COLO668 (cell line): ENCODE measurements at regions not wholly inside any gene's neighbourhood (a gene's known extent, or its start where the extent isn't known, plus 50 kb on each side); places are given as distances from the start of the nearest gene placed in this dataset.
A peak's percentile ranks its signal among the peaks of the same experiment; 100 is the strongest.

ENCODE experiments used
- DNase-seq: peaks from one replicate; lab custom pipeline; 2025; ENCODE audit not compliant: unreplicated experiment; lab: John Stamatoyannopoulos, UW

- no peak for DNase-seq
Measured at GRCh38 chr15:53462651-53463050, 296.8 kb downstream of the WDR72 start.

GRCh38 chr15:53461677-53462076 is 297.8 kb downstream of the WDR72 start:
- DNase-seq, result no peak

GRCh38 chr15:53458736-53459135 is 300.7 kb downstream of the WDR72 start:
- no peak for DNase-seq

GRCh38 chr15:53457479-53457878 is 302.0 kb downstream of the WDR72 start:
- DNase-seq, result no peak

- DNase-seq, result no peak
Measured at GRCh38 chr15:53454843-53455721, 304.4 kb downstream of the WDR72 start.

- DNase-seq, result no peak
Measured at GRCh38 chr15:53454535-53454842, 305.0 kb downstream of the WDR72 start.

- peak; percentile 18 for DNase-seq
Measured at GRCh38 chr15:53453253-53454105, 306.0 kb downstream of the WDR72 start.

GRCh38 chr15:53448232-53449015 is 311.0 kb downstream of the WDR72 start:
- no peak for DNase-seq

- DNase-seq, result no peak
Measured at GRCh38 chr15:53447742-53448141, 311.7 kb downstream of the WDR72 start.

- no peak for DNase-seq
Measured at GRCh38 chr15:53447053-53447574, 312.3 kb downstream of the WDR72 start.

- DNase-seq, result peak; percentile 13
Measured at GRCh38 chr15:53446376-53446775, 313.1 kb downstream of the WDR72 start.

GRCh38 chr15:53445531-53445930 is 313.9 kb downstream of the WDR72 start:
- DNase-seq, result no peak

GRCh38 chr15:53437985-53438841 is 321.2 kb downstream of the WDR72 start:
- no peak for DNase-seq

GRCh38 chr15:53437366-53437765 is 322.1 kb downstream of the WDR72 start:
- no peak for DNase-seq

- DNase-seq, result no peak
Measured at GRCh38 chr15:53434174-53434678, 325.2 kb downstream of the WDR72 start.

GRCh38 chr15:53416219-53416940 is 343.1 kb downstream of the WDR72 start:
- no peak for DNase-seq

- DNase-seq, result no peak
Measured at GRCh38 chr15:53414167-53414566, 345.3 kb downstream of the WDR72 start.

GRCh38 chr15:53412542-53412941 is 346.9 kb downstream of the WDR72 start:
- no peak for DNase-seq

- DNase-seq, result no peak
Measured at GRCh38 chr15:53404930-53405493, 354.5 kb downstream of the WDR72 start.
